GM19025 (cell line): ENCODE measurements at regions not wholly inside any gene's neighbourhood (a gene's known extent, or its start where the extent isn't known, plus 50 kb on each side); places are given as distances from the start of the nearest gene placed in this dataset.
"Not testable (repeated sequence)": the region's sequence is repeated elsewhere in the genome, so short reads cannot be mapped to it uniquely, and the experiment has no call there.

ENCODE experiments used
- ATAC-seq: cut with Tn5 transposase; IDR thresholded peaks from one replicate; pipeline ENCODE4 v1.9.1; 2021; ENCODE audit warnings: mild to moderate bottlenecking, low read depth, moderate library complexity; ENCODE audit not compliant: unreplicated experiment

GRCh38 chr4:54863571-54864255, 206.0 kb downstream of the KIT start:
- ATAC-seq = no peak

- no peak for ATAC-seq
Measured at GRCh38 chr4:54861201-54861600, 203.4 kb downstream of the KIT start.

- no peak for ATAC-seq
Measured at GRCh38 chr4:54855191-54855854, 197.6 kb downstream of the KIT start.

GRCh38 chr4:54852602-54853001, 194.8 kb downstream of the KIT start:
- ATAC-seq = no peak

GRCh38 chr4:54852054-54852453, 194.3 kb downstream of the KIT start:
- ATAC-seq = no peak

GRCh38 chr4:54844911-54845310, 187.2 kb downstream of the KIT start:
- no peak for ATAC-seq

GRCh38 chr4:54843946-54844345, 186.2 kb downstream of the KIT start:
- no peak for ATAC-seq

- no peak for ATAC-seq
Measured at GRCh38 chr4:54843106-54843505, 185.3 kb downstream of the KIT start.

GRCh38 chr4:54842656-54843055, 184.9 kb downstream of the KIT start:
- no peak for ATAC-seq

GRCh38 chr4:54842226-54842625, 184.5 kb downstream of the KIT start:
- no peak for ATAC-seq

GRCh38 chr4:54840992-54841768, 183.4 kb downstream of the KIT start:
- ATAC-seq = no peak

GRCh38 chr4:54840430-54840829, 182.7 kb downstream of the KIT start:
- ATAC-seq = no peak

GRCh38 chr4:54838301-54838700, 180.5 kb downstream of the KIT start:
- no peak for ATAC-seq

- no peak for ATAC-seq
Measured at GRCh38 chr4:54837576-54838140, 179.9 kb downstream of the KIT start.

- not testable (repeated sequence) for ATAC-seq
Measured at GRCh38 chr4:54828361-54828760, 170.6 kb downstream of the KIT start.

GRCh38 chr4:54823616-54824015, 165.9 kb downstream of the KIT start:
- no peak for ATAC-seq

GRCh38 chr4:54819034-54819433, 161.3 kb downstream of the KIT start:
- ATAC-seq = no peak

GRCh38 chr4:54818481-54818880, 160.7 kb downstream of the KIT start:
- ATAC-seq = no peak

- no peak for ATAC-seq
Measured at GRCh38 chr4:54813674-54814073, 155.9 kb downstream of the KIT start.

GRCh38 chr4:54806351-54806750, 148.6 kb downstream of the KIT start:
- ATAC-seq = no peak

GRCh38 chr4:54802336-54802735, 144.6 kb downstream of the KIT start:
- ATAC-seq = no peak
